ENCODE measurements at regions not wholly inside any gene's neighbourhood (a gene's known extent, or its start where the extent isn't known, plus 50 kb on each side); places are given as distances from the start of the nearest gene placed in this dataset.

GRCh38 chr2:12831016-12831415, 114.3 kb downstream of the TRIB2 start (continued):
- TF ChIP-seq THRA (IDR thresholded peaks at IDR 0.05) = no peak

- H3K27me3 ChIP-seq (ENCODE audit: control insufficient read depth in 2 of 2, insufficient read depth in 2 of 2, low read length in 2 of 2) = peaks cover 0 to 15% of the 10 kb centered on the region in 2 experiments; a peak in 2 of 5 replicates
- no peak overlapping the region for H3K27ac ChIP-seq (ENCODE audit: extremely low read depth, low read depth, low read length)
- WGBS (ENCODE audit: insufficient coverage, low coverage, missing lambda C conversion rate) = 0% methylated on average over 3 of the region's 3 CpGs
- in situ Hi-C loops (cut with MboI) = no loop called here
- H3K9ac ChIP-seq (ENCODE audit: insufficient read depth in 1 of 2, low read depth in 2 of 2, low read length in 2 of 2) = no peak overlapping the region
- no peaks in the 10 kb centered on the region for H4K20me1 ChIP-seq (replicated peaks; ENCODE audit: control insufficient read depth, insufficient read depth, low read length)
- H3K9me1 ChIP-seq (ENCODE audit: control insufficient read depth, insufficient read depth, low read length) = no peaks in the 10 kb centered on the region
- ATAC-seq (no peak), DNase-seq (ENCODE audit: extremely low read depth in 1 of 4, low spot score in 3 of 4) (no peak), FAIRE-seq (no peak)
- no peaks in the 10 kb centered on the region for H3K9me3 ChIP-seq (replicated peaks; ENCODE audit: control insufficient read depth, insufficient read depth, low read depth, low read length)
- H3K36me3 ChIP-seq (ENCODE audit: control insufficient read depth, insufficient read depth, low read length) = no peaks in the 10 kb centered on the region
- H3K79me2 ChIP-seq (ENCODE audit: control insufficient read depth, insufficient read depth, low read length) = no peaks in the 10 kb centered on the region
- no peaks in the 10 kb centered on the region for H3K4me1 ChIP-seq (replicated peaks in 1 of 2; ENCODE audit: control insufficient read depth in 2 of 2, insufficient read depth in 2 of 2, low read length in 2 of 2)
- TF ChIP-seq NR0B1 (IDR thresholded peaks at IDR 0.05; ENCODE audit: partially characterized antibody) = no peak
- no peak for TF ChIP-seq ZNF696 (CRISPR knock-in tag; conservative IDR thresholded peaks at IDR 0.05)
- POLR2A ChIA-PET = no interaction called here
- intact Hi-C loops (cut with micrococcal nuclease) = no loop called here
- BruUV-seq (replicated peaks) = no TSS peak
- no peak overlapping the region for H3K4me3 ChIP-seq
- CTCF ChIA-PET (ENCODE audit: low intra/inter-chr PET ratio) = no interaction called here
- H2AFZ ChIP-seq (ENCODE audit: low read depth, low read length) = no peak overlapping the region
- no peak overlapping the region for H3K4me2 ChIP-seq (ENCODE audit: insufficient read depth, low read length)
Observed at GRCh38 chr2:12834239-12834638, 117.5 kb downstream of the TRIB2 start.
